ENCODE measurements at regions not wholly inside any gene's neighbourhood (a gene's known extent, or its start where the extent isn't known, plus 50 kb on each side); places are given as distances from the start of the nearest gene placed in this dataset.
"Not testable (repeated sequence)": the region's sequence is repeated elsewhere in the genome, so short reads cannot be mapped to it uniquely, and the experiment has no call there.

DNA sequence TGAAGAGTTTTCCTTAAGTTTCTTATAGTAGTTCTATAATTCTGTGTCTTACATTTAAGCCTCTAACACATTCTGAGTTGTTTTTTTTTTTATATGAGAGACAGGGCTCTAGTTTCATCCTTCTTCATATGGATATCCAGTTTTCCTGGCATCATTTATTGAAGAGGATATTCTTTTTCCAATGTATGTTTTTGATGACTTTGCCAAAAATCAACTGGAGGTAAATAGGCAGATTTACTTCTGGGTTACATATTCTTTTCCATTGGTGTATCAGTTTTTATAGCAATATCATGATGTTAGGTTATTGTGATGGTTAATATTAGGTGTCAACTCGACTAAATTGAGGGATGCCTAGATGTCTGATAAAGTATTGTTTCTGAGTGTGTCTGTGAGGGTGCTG is 650.7 kb upstream of the GRID2 start:
- no peak for DNase-seq

DNA sequence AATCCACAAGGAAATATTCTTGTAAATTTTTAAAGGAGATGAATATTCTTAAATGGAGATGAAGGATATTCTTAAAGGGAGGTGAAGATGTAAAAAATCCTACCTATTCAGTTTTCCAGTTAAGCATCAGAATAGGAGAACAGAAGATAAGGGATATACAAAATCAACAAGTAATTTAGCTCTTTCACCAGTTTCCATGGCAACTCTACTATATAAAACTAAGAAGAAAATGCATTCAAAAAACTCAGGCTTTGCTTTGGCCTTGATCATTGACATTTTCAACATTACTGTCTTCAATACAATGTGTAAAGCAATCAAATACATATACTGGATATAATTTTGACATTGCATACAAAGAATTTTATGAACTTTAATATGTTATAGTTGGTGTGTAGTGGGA is 622.7 kb upstream of the GRID2 start:
- no peak for DNase-seq

DNA sequence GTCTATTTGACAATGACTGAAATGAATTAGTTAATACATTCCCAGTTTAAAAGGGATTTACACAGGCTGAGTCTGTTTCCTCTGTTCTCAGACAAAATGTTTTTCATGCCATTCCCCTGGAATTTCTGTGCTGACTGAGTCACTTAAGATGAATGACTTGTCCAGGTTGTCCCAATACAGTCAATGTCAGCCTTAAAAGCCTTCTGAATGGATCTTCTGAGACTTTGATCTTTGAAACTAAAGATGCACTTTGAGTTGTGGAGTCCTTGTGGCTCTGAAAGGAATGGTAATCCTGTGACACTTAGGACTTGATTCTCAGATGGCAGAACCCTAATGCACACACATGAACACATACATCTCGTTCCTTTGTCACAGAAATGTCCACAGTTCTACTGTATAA is 622.2 kb upstream of the GRID2 start:
- no peak for DNase-seq

DNA sequence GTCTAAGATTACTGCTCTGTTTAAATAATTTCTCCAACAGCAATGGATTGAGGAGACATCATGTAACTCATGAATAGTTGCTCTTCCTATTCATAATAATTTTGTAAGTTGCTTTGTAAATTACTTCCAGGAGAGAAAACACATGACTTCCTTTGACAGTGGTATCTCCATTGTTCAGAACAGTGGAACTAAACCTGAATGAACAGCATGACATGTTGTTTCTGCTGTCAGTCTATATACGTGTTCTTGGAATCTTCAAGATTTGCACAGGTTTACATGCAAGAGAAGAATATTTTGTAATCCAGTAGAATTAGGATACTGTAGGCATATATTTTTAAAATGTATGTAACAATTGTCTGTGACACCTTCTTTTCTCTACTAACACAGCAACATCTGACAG is 618.8 kb upstream of the GRID2 start:
- DNase-seq, result no peak

DNA sequence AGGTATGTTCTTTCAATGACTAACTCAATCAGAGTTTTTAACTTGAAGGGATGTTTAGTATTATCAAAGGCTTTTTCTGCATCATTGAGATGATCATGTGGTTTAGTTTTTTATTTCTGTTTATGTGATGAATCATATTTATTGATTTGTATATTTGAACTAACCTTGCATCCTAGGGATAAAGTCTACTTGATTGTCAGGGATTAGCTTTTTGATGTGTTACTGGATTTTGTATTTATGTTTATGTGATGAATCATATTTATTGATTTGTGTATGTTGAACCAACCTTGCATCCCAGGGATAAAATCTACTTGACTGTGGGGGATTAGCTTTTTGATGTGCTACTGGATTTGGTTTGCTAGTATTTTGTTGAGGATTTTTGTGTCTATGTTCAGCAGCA is 615.4 kb upstream of the GRID2 start:
- DNase-seq, result no peak

DNA sequence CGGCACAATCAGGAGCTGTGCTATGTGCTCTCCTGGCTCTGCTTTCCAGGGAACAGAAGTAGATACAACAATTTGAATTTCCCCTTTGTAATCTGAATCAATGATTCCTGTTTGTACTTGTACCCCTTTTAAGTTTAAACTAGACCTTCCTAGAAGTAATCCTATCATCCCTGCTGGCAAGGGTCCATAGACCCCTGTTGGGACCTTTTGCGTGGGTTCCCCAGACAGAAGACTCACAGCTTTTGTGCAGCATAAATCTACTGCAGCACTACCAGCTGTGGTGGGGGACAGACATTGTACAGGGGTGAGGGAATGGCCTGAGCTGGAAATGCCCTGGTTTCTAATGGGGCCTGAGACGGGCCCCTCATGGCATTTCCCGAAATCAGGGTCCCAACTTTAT is 604.1 kb upstream of the GRID2 start:
- DNase-seq, result not testable (repeated sequence)

DNA sequence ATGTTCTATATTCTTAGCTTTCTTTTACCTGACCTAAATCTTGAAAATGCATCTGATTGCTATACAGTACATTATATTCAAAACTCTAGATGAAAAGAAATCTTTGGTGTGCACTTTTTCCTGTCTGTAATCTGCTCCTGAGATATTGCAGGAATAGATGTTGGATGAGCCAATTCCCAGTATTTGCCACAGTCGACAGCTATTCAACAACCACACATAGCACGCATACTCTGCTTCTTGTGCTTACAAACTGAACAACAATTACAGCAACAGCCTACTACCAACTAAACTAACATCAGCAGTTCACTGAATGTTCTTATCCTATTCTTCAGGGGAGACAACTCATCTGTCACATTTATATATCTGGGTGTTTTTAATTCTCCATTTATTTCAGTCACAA is 573.9 kb upstream of the GRID2 start:
- DNase-seq, result no peak

DNA sequence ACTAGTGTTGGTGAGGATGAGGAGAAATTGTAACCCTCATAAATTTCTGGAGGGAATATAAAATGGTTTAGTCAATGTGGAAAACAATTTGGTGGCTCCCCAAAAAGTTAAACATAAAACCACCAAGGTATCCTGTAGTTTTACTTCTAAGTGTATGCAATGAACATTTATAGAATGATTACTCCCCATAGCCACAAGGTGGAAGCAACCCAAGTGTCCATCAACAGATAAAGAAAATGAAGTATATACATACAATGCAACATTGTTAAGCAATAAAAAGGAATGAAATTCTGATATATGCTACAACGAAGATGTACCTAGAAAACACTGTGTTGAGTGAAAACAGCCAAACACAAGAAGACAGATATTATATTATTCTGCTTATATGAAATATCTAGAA is 569.1 kb upstream of the GRID2 start:
- DNase-seq, result no peak

DNA sequence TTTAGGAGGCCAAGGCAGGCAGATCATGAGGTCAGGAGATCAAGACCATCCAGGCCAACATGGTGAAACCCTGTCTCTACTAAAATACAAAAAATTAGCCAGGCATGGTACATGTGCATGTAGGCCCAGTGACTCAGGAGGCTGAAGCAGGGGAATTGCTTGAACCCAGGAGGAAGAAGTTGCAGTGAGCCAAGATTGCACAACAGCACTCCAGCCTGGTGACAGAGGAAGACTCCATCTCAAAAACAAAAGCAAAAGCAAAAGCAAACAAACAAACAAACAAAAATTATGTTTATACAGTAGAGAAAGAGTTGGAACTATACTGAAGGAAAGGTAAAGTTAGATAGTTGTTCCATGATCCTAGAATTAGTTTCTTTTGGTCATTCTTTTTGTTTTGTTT is 564.9 kb upstream of the GRID2 start:
- DNase-seq, result not testable (repeated sequence)

DNA sequence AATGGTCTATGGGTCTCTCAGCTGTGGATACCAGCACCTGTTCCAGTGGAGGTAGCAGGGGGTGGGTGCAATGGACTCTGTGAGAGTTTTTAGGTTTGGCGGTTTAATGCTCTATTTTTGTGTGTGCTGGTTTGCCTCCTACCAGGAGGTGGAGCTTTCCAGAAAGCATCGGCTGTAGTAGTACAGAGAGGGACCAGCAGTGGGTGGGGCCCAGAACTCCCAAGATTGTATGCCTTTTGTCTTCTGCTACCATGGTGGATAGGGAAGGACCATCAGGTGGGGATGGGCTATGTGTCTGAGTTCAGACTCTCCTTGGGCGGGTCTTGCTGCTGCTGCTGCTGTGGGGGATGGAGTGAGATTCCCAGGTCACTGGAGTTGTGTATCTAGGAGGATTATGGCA is 557.2 kb upstream of the GRID2 start:
- no peak for DNase-seq

DNA sequence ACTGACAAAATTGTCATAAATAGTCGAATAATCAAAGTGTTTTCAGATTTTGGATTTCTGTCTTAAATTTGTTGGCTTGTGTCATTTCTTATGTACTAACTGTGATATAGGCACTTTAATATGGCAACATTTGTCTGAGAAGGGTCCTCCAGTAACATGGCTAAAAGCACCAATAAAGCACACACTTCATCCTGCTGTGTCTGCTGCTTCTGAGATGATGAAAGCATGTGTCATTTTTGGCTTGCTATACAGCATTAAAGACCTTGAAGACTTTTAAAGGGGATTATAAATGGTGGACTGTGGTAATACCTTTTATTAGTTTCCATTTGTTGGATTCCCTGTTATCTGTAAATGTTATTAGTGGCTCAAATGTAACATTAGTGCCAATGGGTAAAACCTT is 551.8 kb upstream of the GRID2 start:
- no peak for DNase-seq

DNA sequence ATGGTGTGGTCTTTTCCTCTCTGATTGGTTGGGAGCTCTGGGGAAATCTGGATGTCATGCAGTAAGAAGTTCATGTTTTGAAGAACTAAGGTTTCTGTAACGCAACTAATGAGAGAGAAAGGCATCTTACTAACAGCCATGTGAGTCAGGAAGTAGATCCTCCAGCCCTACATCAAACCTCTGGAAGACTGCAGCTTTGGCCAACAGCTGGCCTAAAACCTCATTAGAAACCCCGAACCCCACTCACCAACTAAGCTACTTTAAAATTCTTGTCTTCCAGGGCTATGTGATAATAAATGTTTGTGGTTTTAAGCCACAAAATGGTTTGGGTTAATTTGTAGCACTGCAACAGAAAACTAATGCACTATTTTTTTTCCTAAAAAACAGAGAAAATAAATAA is 549.0 kb upstream of the GRID2 start:
- DNase-seq, result no peak

DNA sequence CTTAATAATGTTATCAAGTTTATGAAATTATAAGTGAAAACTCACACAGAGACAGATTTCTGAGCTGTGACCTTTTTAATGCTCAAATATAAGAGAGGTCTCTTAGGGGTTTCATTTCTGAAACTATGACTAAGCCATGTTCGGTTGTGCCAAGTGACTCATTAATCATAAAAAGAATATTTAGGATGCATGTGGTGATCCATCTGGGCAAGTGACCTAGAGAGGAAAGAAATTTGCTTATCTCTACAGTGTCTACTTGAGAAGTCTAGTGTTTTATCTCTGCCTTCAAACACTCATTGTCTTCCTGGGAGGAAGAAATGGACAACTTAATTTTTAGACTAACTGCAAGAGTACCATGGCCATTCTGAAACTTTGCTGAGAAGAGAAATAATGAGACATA is 545.3 kb upstream of the GRID2 start:
- no peak for DNase-seq

DNA sequence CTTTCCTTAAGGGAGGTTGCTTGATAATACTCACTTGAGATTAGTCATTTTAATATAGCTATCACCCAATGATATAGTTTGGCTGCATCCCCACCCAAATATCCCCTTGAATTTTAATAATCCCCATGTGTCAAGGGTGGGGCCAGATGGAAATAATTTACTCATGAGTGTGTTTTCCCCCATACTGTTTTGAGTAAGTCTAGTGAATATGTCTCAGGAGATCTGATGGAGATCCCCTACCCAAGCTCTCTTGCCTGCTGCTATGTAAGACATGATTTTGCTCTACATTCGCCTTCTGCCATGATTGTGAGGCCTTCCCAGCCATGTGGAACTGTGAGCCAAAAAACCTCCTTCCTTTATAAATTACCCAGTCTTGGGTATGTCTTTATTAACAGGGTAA is 539.7 kb upstream of the GRID2 start:
- no peak for DNase-seq

DNA sequence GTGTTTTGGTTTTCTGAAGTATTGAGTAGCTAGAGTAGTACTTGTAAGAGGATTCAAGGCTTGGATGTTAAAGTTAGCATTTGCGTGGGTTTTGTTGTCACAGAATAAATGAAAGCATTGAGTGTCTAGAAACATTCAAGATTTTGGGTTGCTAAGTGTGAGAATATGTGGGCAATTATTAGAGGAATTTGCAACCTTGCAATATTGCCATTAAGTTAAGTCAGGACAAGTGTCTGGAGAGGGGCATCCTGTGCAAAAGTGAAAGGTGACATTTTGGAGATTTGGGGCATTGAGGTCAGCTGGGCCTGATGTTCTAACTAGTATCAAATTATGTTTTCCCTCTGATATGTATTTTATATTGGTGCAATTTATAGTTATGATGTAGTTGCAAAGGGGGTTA is 533.9 kb upstream of the GRID2 start:
- DNase-seq, result no peak

DNA sequence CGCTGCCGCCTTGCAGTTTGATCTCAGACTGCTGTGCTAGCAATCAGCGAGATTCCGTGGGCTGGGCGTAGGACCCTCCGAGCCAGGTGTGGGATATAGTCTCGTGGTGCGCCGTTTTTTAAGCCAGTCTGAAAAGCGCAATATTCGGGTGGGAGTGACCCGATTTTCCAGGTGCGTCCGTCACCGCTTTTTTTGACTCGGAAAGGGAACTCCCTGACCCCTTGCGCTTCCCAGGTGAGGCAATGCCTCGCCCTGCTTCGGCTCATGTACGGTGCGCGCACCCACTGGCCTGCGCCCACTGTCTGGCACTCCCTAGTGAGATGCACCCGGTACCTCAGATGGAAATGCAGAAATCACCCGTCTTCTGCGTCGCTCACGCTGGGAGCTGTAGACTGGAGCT is 512.1 kb upstream of the GRID2 start:
- DNase-seq, result peak; percentile 9

DNA sequence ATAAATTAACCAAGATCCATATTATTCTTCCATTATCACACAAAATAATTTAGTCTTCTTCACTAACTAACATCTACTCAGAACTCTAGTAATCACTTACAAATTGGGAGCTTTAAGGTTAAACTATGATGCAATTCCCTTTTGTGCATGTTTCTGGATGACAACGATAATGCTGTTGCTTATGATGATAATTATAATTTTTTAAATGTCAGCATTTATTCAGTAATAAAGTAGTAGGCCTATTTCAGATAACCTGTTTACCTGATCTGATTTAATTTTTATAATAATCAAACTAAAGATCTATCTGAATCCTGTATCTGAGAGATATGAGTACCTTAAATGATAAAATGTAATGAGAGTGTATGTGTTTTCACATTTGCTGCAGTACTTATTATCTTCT is 507.8 kb upstream of the GRID2 start:
- no peak for DNase-seq

DNA sequence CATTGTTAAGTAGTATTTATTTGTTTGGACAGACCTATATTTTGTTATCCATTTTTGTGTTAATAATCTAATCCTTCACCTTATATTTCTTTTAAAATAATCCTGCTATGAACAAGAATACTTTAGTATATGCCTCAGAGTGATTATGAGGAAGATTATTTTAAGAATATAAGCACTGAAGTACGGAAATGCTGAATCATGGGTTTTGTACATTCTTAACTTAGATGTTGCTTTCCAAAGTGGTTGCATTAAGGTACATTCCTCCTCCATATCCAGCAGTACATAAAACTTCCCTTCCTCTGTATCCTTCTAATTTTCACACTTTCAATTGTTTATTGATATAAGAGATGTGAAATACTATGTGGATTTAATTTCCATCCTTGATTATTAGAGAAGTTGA is 491.4 kb upstream of the GRID2 start:
- no peak for DNase-seq

DNA sequence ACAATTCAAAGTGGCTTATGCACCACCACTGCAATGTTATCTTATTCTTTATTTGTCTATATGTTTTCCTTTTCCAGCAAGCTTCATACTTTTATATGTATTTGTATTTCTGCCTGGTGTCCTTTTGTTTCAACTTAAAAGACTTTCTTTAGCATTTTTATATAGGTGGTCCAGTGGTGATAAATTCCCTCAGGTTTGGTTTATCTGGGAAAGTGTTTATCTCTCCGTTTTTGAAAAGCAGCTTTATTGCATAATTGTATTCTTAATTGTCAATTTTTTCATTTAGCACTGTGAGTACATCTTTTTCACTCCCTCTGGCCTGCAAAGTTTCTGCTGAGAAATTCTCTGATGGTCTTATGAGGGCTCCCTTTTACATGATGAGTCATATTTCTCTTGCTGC is 479.0 kb upstream of the GRID2 start:
- no peak for DNase-seq

DNA sequence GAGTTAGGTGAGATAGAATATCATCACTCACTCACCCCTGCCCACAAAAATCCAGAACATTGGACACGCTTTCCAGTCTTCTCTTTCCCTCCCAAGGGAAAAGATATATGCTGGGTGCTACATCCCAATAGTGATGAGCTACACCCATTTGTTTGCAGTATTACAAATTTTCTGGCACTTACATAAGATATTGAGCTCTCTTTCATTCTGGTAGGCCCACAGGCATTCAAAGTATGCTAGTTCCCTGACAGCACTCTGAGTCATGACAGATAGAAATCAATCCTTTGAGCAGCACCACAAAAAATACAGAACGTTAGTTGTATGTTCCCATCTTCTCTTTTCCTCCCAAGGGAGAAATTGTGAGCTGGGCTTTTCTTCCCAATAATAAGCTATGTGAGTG is 477.6 kb upstream of the GRID2 start:
- no peak for DNase-seq

DNA sequence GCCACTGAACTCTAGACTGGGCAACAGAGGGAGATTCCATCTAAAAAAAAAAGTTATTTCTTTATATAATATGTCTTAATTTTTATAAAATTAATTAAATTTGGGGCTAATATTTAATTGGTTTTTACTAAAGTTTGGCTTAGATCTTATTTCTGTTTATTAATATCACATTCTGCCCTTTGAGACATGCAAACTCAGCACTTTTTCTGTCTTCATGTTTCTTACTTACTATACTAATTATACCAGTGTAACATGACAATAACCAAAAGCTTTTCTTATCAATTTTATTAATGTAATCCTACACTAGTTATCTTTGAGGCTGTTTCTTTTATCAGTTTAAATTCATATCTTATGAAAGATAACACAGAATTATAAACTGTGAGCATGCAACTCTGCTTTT is 475.9 kb upstream of the GRID2 start:
- no peak for DNase-seq

DNA sequence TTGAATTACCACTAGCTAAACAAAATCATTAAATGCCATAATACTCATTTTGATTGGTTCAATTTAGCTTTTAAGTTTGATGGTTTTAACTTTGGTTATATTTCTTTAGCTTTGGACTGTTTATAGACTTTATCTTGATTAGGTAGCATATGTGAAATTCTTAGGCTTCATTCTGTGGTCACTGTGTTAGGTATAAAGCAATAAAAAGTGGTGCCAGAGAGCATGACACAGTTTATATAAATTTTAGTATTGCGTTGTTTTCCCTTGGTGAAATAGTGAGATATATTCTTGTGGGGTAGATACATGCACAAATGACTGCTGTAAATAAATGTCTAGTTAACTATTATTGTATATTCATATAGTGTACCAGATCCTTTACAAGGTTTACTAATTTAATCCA is 474.2 kb upstream of the GRID2 start:
- DNase-seq, result no peak

DNA sequence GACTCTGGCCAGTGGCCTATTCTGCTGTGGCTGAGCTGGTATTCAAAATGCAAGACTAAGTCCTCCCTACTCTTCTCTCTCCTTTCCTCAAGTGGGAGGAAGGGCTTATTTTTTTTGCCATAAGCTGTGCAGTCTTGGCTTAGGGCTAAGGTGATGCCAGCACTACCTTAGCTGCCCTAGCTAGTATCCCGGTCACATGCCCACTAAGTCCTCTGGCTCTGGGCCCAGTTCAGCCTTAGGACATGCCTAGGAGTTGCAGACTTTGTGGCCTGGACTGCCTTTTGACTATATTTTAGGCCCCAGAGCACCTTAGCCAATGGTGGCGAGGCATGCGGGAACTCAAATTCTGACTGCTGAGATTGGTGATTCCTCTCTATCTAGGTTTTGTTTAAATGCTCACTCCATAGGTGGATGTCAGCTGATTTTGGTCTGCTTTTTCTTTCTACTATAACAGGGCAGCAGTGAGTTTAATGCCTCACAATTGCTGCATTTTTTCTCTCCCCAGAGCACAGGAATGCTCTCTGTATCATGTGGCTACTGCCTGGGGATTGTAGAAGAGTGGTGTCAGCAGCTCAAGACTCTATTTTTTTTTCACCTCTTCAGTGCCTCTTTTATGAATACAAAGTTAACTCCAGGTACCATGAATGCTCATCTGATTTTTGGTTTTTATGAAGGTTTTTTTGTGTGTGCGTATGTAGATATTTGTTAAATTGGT is 472.9 kb upstream of the GRID2 start:
- no peak for DNase-seq

DNA sequence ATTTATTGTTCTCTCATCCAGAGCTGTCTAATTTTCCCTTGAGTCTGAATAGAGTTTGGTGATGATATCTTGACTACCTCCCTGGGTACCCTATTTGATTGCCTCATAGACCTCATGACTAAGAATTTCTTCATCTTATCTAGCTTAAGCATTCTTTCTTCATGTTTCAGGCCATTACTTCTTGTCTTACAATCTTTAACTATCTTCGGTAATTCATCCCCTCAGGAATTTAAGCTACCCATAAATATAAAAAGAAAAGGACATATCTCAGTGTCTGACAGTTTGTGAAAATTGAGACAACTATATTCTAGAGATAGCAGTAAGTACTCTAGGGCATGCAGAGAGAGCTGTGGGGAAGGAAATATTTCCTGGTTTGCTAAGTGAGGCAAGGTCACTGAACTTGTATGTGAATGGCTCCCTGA is 466.1 kb upstream of the GRID2 start:
- DNase-seq, result no peak

DNA sequence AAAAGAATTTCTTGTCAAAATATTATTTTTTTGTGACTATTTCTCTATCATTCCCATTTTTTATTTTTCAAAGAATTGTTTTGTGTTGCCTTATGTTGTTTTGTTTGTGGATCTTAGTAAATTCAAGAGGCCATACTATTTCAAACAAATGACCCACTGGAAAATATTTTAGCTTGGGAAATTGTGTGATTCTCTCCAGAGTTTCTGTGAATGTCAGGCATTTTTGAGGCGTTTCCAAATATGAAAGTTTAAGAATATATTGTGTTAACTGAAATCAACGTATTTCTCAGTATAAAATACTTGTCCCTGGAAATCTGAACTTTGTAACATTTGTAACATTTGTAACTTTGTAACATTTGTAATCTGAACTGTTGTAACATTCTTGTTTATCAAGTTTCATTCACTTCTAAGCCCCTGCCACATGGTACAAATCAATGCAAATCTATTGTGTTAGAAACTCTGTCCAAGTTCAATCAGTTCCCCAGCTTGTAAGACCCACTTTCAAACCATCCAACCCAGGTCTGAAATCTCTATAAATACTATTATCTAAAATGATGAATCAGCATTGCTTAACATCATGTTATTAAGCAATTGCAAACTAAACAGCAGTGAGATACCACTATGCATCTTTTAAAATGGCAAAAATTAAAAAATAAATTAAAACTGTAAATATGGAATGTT is 465.4 kb upstream of the GRID2 start:
- no peak for DNase-seq

Measured in retina (tissue), 1 donor.